ENCODE measurements at regions not wholly inside any gene's neighbourhood (a gene's known extent, or its start where the extent isn't known, plus 50 kb on each side); places are given as distances from the start of the nearest gene placed in this dataset.
A peak's percentile ranks its signal among the peaks of the same experiment; 100 is the strongest.

DNA sequence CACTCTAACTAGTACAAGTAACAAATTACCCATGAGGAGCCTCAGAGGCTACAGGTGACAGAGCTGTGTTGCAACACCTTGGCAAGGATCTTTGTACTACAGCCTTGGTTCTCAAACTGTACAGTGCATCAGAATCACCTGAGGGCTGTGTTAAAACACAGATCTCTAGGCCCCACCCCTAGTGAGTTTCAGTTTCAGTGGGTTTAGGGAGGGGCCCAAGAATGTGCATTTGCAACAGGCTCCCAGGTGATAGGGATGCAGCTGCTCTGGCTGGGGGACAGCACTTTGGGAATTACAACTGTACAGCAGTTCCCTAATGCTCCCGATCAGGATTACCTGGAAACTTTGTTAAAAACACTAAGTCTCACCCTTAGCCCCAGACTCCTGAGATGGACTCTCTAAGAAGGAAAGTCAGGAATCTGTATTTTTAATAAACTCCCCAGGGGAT, 66.1 kb upstream of the NR2F2 start:
- Histone ChIP-seq H3K9me3 (no peaks in the 10 kb centered on the region; the same call in 1 of the 2 replicates), H3K9ac (no peak overlapping the region), H3K4me1 (ENCODE audit: control insufficient read depth in 1 of 2, insufficient read depth in 2 of 2, low read depth in 1 of 2, low read length in 1 of 2) (no peaks in the 10 kb centered on the region; a peak in 1 of 4 replicates), H2AFZ (ENCODE audit: low read depth) (no peak overlapping the region), H3K27me3 (ENCODE audit: insufficient read depth) (no peaks in the 10 kb centered on the region), H3K4me2 (no peak overlapping the region), H3K9me2 (no peaks in the 10 kb centered on the region), H3K4me3 (ENCODE audit: low read depth in 2 of 2, low read length in 1 of 2) (no peak overlapping the region), H3K79me2 (ENCODE audit: insufficient read depth) (no peaks in the 10 kb centered on the region), H3K27ac (ENCODE audit: low read depth in 2 of 2, low read length in 1 of 2) (no peak overlapping the region), H3F3A (replicated peaks; ENCODE audit: insufficient read depth) (no peaks in the 10 kb centered on the region), H4K20me1 (ENCODE audit: insufficient read depth) (no peaks in the 10 kb centered on the region), H3K36me3 (replicated peaks in 1 of 2; ENCODE audit: control insufficient read depth in 1 of 2, insufficient read depth in 2 of 2, low read length in 1 of 2) (no peaks in the 10 kb centered on the region)
- 0% methylated on average over 1 of the region's 1 CpG for WGBS (ENCODE audit: low lambda C conversion rate)
- ChIA-PET CTCF (no interaction called here), POLR2A (no interaction called here)
- TF ChIP-seq FOSL2 (IDR thresholded peaks at IDR 0.05; ENCODE audit: borderline replicate concordance, low read depth) (no peak), MXI1 (IDR thresholded peaks at IDR 0.05; ENCODE audit: low read depth, low read length) (no peak), FOXJ3 (CRISPR knock-in tag; IDR thresholded peaks at IDR 0.05) (no peak), GABPA (IDR thresholded peaks at IDR 0.05; ENCODE audit: low read depth) (no peak), EZH2phosphoT487 (IDR thresholded peaks at IDR 0.05; ENCODE audit: borderline replicate concordance, low read depth) (no peak), RFX5 (IDR thresholded peaks at IDR 0.05; ENCODE audit: low read length) (no peak), NFIC (IDR thresholded peaks at IDR 0.05; ENCODE audit: borderline replicate concordance) (no peak), SIN3A (IDR thresholded peaks at IDR 0.05; ENCODE audit: borderline replicate concordance, low read depth, low read length) (no peak)
- TF ChIP-seq, protein P1, sequence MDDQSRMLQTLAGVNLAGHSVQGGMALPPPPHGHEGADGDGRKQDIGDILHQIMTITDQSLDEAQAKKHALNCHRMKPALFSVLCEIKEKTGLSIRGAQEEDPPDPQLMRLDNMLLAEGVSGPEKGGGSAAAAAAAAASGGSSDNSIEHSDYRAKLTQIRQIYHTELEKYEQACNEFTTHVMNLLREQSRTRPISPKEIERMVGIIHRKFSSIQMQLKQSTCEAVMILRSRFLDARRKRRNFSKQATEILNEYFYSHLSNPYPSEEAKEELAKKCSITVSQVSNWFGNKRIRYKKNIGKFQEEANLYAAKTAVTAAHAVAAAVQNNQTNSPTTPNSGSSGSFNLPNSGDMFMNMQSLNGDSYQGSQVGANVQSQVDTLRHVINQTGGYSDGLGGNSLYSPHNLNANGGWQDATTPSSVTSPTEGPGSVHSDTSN (IDR thresholded peaks at IDR 0.05) = no peak
- TF ChIP-seq, protein P2, sequence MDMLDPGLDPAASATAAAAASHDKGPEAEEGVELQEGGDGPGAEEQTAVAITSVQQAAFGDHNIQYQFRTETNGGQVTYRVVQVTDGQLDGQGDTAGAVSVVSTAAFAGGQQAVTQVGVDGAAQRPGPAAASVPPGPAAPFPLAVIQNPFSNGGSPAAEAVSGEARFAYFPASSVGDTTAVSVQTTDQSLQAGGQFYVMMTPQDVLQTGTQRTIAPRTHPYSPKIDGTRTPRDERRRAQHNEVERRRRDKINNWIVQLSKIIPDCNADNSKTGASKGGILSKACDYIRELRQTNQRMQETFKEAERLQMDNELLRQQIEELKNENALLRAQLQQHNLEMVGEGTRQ (IDR thresholded peaks at IDR 0.05; ENCODE audit: borderline replicate concordance, low read depth, low read length) = no peak
- TF ChIP-seq, protein P3, sequence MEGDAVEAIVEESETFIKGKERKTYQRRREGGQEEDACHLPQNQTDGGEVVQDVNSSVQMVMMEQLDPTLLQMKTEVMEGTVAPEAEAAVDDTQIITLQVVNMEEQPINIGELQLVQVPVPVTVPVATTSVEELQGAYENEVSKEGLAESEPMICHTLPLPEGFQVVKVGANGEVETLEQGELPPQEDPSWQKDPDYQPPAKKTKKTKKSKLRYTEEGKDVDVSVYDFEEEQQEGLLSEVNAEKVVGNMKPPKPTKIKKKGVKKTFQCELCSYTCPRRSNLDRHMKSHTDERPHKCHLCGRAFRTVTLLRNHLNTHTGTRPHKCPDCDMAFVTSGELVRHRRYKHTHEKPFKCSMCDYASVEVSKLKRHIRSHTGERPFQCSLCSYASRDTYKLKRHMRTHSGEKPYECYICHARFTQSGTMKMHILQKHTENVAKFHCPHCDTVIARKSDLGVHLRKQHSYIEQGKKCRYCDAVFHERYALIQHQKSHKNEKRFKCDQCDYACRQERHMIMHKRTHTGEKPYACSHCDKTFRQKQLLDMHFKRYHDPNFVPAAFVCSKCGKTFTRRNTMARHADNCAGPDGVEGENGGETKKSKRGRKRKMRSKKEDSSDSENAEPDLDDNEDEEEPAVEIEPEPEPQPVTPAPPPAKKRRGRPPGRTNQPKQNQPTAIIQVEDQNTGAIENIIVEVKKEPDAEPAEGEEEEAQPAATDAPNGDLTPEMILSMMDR (IDR thresholded peaks at IDR 0.05) = no peak
- DNase-seq = no peak

DNA sequence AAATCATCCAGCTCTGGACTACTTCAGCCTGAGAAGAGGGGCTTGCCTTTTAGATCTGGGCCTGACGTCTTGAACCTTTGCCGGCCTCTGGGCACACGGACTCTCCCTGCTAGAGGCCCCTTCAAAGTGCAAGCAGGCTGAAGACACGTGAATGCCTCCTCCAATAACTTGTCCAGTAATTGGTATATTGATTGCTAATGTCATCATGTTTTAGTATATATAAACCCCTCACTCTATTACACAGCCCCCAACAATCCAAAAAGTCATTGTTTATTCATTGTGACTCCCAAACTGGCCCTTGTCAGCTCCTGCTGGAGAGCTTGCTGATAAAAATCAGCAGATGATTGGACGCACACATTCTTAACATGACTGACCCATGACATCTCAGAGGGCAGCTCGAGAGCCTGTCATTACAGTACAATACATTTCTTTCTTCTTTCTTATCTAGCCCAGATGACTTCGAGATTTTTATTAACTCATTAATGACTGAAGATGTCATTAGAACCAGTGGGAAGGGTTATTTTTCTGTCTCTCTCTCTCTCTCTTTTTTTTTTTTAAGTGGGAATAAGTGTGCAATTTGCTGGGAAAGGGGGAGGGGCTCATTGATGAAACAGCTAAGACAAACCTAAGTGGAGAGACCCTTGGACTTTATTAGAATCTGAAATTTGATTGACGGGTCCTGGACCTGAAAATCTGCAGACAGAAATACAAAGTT, 65.5 kb upstream of the NR2F2 start:
- Histone ChIP-seq H3K9ac (no peak overlapping the region), H3K27me3 (ENCODE audit: insufficient read depth) (no peaks in the 10 kb centered on the region), H3K36me3 (replicated peaks in 1 of 2; ENCODE audit: control insufficient read depth in 1 of 2, insufficient read depth in 2 of 2, low read length in 1 of 2) (no peaks in the 10 kb centered on the region), H3K4me1 (ENCODE audit: control insufficient read depth in 1 of 2, insufficient read depth in 2 of 2, low read depth in 1 of 2, low read length in 1 of 2) (no peaks in the 10 kb centered on the region; a peak in 1 of 4 replicates), H3F3A (replicated peaks; ENCODE audit: insufficient read depth) (no peaks in the 10 kb centered on the region), H3K9me3 (no peaks in the 10 kb centered on the region; the same call in 1 of the 2 replicates), H2AFZ (ENCODE audit: low read depth) (no peak overlapping the region), H3K79me2 (ENCODE audit: insufficient read depth) (no peaks in the 10 kb centered on the region), H3K27ac (ENCODE audit: low read depth in 2 of 2, low read length in 1 of 2) (no peak overlapping the region), H4K20me1 (ENCODE audit: insufficient read depth) (no peaks in the 10 kb centered on the region), H3K4me2 (no peak overlapping the region), H3K4me3 (ENCODE audit: low read depth in 2 of 2, low read length in 1 of 2) (no peak overlapping the region), H3K9me2 (no peaks in the 10 kb centered on the region)
- POLR2A ChIA-PET = no interaction called here
- 5% methylated on average over 8 of the region's 8 CpGs for WGBS (ENCODE audit: low lambda C conversion rate)
- CTCF ChIA-PET = no interaction called here
- TF ChIP-seq RCOR1 (IDR thresholded peaks at IDR 0.05; ENCODE audit: low read length) (no peak), YY1 (IDR thresholded peaks at IDR 0.05; ENCODE audit: low read depth) (no peak), JUND (IDR thresholded peaks at IDR 0.05) (peak; percentile 40), RFX5 (IDR thresholded peaks at IDR 0.05; ENCODE audit: low read length) (no peak), TCF12 (IDR thresholded peaks at IDR 0.05) (peak; percentile 53; the same call in 1 of the 2 replicates), MXI1 (IDR thresholded peaks at IDR 0.05; ENCODE audit: low read depth, low read length) (no peak), RXRA (IDR thresholded peaks at IDR 0.05; ENCODE audit: borderline replicate concordance, low read depth) (no peak), EP300 (IDR thresholded peaks at IDR 0.05; ENCODE audit: borderline replicate concordance in 1 of 2, low read depth in 1 of 2, low read length in 1 of 2) (peak in 1 of 2 experiments; percentile 49; a peak in 1 of 4 replicates), SIN3A (IDR thresholded peaks at IDR 0.05; ENCODE audit: borderline replicate concordance, low read depth, low read length) (no peak)
- TF ChIP-seq, protein P1 (IDR thresholded peaks at IDR 0.05) = peak; percentile 38; the same call in 1 of the 2 replicates
- no peak for DNase-seq
